Activated T-helper 2 cell treated with anti-CD3 and anti-CD28 coated beads, Interferon-gamma antibody, Interleukin-2, Interleukin-4, amounts not matched to agents 10 μg/mL and 5 μg/mL and 100 μg/mL, durations not matched to agents 14 hours and 24 hours and 36 hours (primary cell): ENCODE measurements at regions not wholly inside any gene's neighbourhood (a gene's known extent, or its start where the extent isn't known, plus 50 kb on each side); places are given as distances from the start of the nearest gene placed in this dataset.
"Not testable (repeated sequence)": the region's sequence is repeated elsewhere in the genome, so short reads cannot be mapped to it uniquely, and the experiment has no call there.

Source experiments
- DNase-seq: peaks from one replicate; pipeline ENCODE4 v3.0.0; 2021; ENCODE audit warnings: low spot score
- H3K27ac Mint-ChIP-seq: one replicate; pipeline ENCODE4 v1.8.0; 2021; ENCODE audit warnings: mixed read lengths
- H3K27me3 Mint-ChIP-seq: one replicate; pipeline ENCODE4 v1.8.0; 2021; ENCODE audit warnings: low read depth, mixed read lengths
- H3K36me3 Mint-ChIP-seq: one replicate; pipeline ENCODE4 v1.8.0; 2021; ENCODE audit warnings: low read depth, mixed read lengths
- H3K4me1 Mint-ChIP-seq: one replicate; pipeline ENCODE4 v1.8.0; 2021; ENCODE audit warnings: low read depth, mixed read lengths
- H3K4me3 Mint-ChIP-seq: one replicate; pipeline ENCODE4 v1.8.0; 2021; ENCODE audit warnings: low read depth, mild to moderate bottlenecking, moderate library complexity, mixed read lengths
- H3K9me3 Mint-ChIP-seq: one replicate; pipeline ENCODE4 v1.8.0; 2021; ENCODE audit warnings: mixed read lengths
- intact Hi-C: fragments of 100-400 bp; cut with micrococcal nuclease; formaldehyde crosslinking; loops from one replicate; pipeline ENCODE4 v1.15.1; 2023

DNA sequence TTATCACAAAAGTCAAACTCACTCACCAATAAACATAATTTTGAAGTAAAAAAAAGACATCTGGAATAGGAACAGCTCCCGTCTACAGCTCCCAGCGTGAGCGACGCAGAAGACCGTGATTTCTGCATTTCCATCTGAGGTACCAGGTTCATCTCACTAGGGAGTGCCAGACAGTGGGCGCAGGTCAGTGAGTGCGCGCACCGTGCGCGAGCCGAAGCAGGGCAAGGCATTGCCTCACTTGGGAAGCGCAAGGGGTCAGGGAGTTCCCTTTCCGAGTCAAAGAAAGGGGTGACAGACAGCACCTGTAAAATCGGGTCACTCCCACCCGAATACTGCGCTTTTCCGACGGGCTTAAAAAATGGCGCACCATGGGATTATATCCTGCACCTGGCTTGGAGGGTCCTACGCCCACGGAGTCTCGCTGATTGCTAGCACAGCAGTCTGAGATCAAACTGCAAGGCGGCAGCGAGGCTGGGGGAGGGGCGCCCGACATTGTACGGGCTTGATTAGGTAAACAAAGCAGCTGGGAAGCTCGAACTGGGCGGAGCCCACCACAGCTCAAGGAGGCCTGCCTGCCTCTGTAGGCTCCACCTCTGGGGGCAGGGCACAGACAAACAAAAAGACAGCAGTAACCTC lies 231.7 kb upstream of the LRRTM4 start:
- H3K9me3 Mint-ChIP-seq = peaks cover 23% of the 10 kb centered on the region
- H3K27me3 Mint-ChIP-seq, DNase-seq, H3K4me1 Mint-ChIP-seq, H3K27ac Mint-ChIP-seq, H3K36me3 Mint-ChIP-seq, intact Hi-C loops, H3K4me3 Mint-ChIP-seq: not testable (repeated sequence)

DNA sequence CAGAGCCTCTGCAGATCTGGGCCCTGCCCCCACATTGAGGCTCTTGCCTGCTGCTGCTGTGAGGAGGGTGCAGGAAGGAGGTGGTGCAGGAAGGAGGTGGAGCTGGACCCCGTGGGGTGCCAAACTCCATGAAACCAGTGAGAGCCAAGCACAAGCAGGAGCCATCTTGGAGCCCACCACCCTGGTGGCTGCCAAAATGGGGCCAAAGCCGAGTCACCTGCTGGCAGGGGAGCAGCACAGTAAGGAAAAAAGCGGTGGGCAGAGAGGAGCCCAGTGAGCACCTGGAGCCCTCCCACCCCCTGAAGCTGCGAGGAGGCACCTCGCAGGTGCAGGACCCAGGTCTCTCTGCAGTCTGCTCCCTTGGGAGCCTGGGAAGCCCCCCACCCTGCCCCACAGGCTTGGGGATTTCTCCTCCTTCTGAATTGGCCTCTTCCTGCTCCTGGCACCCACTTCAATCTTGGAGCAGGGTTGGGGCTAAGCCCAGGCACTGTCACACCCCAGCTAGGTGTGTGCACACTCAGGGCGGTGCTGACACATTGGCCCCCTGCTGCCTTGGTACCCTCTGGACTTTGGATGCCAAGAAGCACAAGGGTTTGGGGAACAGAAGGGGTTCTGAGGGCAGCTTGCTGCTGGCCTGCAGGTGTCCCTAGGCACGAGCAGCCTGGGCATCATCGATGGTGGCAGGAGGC lies 245.4 kb upstream of the LRRTM4 start:
- DNase-seq = no peak
- Mint-ChIP-seq H3K4me3 (no peak overlapping the region), H3K4me1 (no peaks in the 10 kb centered on the region), H3K36me3 (no peaks in the 10 kb centered on the region), H3K27ac (no peak overlapping the region), H3K9me3 (peaks cover 46% of the 10 kb centered on the region), H3K27me3 (no peaks in the 10 kb centered on the region)
- intact Hi-C loops = no loop called here

DNA sequence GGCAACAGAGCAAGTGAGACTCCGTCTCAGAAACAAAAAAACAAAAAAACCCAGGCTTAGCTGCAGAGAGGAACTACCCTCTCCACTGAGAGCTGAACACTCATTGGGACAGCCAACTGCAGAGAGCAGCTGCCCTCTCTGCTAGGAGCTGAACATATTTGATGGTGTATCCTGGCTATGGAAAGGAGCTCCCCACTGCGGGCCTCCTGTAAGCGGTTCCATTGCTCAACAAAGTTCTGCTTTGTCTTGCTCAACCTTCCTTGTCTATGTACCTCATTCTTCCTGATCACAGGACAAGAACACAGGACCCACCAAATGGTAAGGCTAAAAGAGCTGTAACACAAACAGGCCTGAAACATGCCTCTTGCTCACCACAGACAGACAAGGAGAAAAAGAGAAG lies 246.3 kb upstream of the LRRTM4 start:
- Mint-ChIP-seq H3K9me3 (peaks cover 40% of the 10 kb centered on the region), H3K4me3 (no peak overlapping the region), H3K36me3 (no peaks in the 10 kb centered on the region), H3K27me3 (no peaks in the 10 kb centered on the region), H3K4me1 (no peaks in the 10 kb centered on the region), H3K27ac (no peak overlapping the region)
- no peak for DNase-seq
- intact Hi-C loops = no loop called here

DNA sequence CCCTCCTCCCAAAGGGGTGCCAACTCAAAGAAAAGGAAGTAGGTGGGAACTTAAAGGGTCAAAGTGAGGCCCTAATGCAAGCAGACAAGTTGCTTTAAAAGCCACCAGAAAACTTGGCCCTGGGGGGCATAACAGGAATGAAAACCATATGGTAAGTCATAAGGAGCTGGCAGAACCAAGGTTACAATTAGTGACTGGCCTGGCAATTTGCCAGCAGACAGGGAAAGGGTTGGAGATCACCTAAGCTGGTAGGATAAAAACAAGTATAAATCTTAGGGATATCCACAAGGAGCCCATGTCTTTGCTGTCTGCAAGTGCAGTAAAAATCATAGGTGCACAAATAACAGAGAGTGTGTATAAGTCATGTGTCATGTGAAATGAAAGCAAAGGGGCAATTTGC lies 256.7 kb upstream of the LRRTM4 start:
- no peaks in the 10 kb centered on the region for H3K27me3 Mint-ChIP-seq
- peaks cover 52% of the 10 kb centered on the region for H3K9me3 Mint-ChIP-seq
- no peak for DNase-seq
- intact Hi-C loops = no loop called here
- H3K4me3 Mint-ChIP-seq = no peak overlapping the region
- H3K27ac Mint-ChIP-seq = no peak overlapping the region
- H3K4me1 Mint-ChIP-seq = no peaks in the 10 kb centered on the region
- no peaks in the 10 kb centered on the region for H3K36me3 Mint-ChIP-seq

DNA sequence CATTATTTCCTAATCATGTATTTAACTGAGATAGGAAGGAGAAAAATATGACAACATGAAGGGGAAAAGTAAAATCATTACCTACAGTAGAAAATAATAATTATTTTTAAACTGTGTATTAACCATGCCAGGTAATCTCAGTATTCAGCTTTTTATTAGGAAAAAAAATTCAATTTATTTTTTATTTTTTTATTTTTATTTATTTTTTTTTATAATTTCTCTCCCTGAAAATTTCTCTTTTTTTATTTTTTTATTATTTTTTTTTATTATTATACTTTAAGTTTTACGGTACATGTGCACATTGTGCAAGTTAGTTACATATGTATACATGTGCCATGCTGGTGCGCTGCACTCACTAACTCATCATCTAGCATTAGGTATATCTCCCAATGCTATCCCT lies 271.3 kb upstream of the LRRTM4 start:
- not testable (repeated sequence) for H3K36me3 Mint-ChIP-seq
- H3K9me3 Mint-ChIP-seq = peaks cover 30% of the 10 kb centered on the region

DNA sequence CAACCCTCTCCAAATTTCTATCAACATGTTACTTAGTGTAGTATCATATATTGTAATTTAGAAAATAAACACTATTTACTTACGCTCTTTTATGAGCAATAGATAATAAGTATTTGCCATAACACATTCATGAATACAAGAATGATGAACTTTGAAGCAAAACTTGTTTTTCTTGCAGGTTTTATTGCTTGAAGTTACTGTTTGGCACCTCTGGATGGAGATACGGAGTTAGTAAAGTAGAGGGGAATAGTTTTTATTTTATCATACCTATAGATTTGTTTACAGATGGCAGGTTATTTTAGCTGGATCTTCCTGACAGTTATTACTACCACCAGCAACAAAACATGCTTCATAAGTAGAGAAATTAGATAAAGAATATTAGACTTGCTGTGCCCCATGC lies 274.2 kb upstream of the LRRTM4 start:
- intact Hi-C loops = no loop called here
- Mint-ChIP-seq H3K4me3 (no peak overlapping the region), H3K9me3 (peaks cover 24% of the 10 kb centered on the region), H3K27ac (no peak overlapping the region), H3K36me3 (no peaks in the 10 kb centered on the region), H3K4me1 (no peaks in the 10 kb centered on the region), H3K27me3 (no peaks in the 10 kb centered on the region)
- no peak for DNase-seq

More for the DNA sequence above, 271.3 kb upstream of the LRRTM4 start:
- H3K4me1 Mint-ChIP-seq, intact Hi-C loops, H3K27me3 Mint-ChIP-seq, DNase-seq, H3K4me3 Mint-ChIP-seq, H3K27ac Mint-ChIP-seq: not testable (repeated sequence)

DNA sequence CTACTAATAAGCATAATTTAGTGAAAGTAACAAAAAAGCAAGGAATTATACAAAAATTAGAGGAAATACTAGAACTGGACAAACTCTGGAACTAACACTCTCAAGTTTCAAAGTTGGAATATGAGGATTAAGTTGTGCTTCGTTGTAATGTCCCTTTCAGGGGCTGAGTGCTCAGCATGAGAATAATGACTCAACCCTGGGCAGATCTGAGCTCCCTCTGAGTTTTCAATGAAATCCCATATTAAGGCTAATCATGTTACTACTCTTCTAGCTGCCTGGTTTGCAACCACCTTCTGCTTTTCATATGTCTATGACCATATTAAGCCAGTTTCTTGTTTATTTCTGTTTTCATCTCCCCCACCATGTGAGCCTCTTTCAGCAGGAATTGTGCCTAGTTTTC lies 274.9 kb upstream of the LRRTM4 start:
- intact Hi-C loops = no loop called here
- Mint-ChIP-seq H3K27me3 (no peaks in the 10 kb centered on the region), H3K27ac (no peak overlapping the region), H3K4me3 (no peak overlapping the region), H3K36me3 (no peaks in the 10 kb centered on the region), H3K9me3 (peaks cover 20% of the 10 kb centered on the region), H3K4me1 (no peaks in the 10 kb centered on the region)
- no peak for DNase-seq

DNA sequence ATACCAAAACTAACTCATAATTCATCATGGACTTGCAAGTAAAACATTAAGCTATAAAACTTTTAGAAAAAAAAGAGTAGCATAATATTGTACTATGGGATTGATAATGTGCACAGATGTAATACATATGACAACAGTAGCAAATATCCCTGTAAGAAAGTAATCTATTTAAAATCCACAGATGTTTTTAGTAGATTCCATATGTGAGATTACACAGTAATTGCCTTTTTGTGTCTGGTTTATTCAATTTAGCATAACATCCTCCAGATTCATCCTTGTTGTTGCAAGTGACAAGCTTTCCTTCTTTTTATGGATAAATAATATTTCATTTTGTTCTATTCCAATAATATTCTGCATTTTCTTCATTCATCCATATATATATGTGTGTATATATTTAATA lies 278.2 kb upstream of the LRRTM4 start:
- Mint-ChIP-seq H3K9me3 (peaks cover 35% of the 10 kb centered on the region), H3K27me3 (no peaks in the 10 kb centered on the region), H3K4me3 (no peak overlapping the region), H3K27ac (no peak overlapping the region), H3K36me3 (no peaks in the 10 kb centered on the region), H3K4me1 (no peaks in the 10 kb centered on the region)
- DNase-seq = no peak
- intact Hi-C loops = no loop called here

DNA sequence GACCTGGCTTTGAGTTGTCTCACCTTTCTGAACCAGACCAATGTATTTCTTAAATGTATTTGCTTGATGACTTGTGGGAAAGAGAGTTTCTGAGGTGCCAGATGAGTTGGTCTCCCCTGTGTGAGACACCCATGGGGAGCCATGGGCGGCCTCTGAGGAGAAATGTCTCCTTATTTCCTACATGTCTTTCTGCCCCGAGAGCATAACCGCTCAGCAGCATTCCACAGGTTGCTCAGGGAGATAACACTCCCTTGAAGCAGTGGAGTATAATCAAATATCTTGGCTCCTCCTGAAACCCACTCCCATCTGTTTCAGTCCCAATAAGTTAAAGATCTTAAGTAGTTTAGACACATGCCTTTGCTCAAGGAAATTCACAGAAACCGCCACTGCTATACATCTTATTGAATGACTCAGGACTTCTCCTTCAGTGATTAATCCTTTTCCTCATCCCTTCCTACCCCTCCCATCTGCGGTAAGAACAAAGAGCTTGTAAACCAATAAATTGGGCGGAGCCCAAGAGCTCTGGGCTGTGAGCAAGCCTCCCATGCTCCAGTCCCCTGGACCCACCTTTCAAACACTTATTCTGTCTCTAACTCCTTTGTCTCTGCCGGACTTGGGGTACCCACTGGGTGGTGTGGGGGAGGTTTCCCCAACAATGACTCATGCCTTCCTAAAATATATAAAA lies 285.5 kb upstream of the LRRTM4 start:
- intact Hi-C loops = no loop called here
- no peaks in the 10 kb centered on the region for H3K27me3 Mint-ChIP-seq
- H3K4me1 Mint-ChIP-seq = no peaks in the 10 kb centered on the region
- no peaks in the 10 kb centered on the region for H3K36me3 Mint-ChIP-seq
- H3K4me3 Mint-ChIP-seq = no peak overlapping the region
- H3K27ac Mint-ChIP-seq = no peak overlapping the region
- DNase-seq = no peak
- peaks cover 57% of the 10 kb centered on the region for H3K9me3 Mint-ChIP-seq

DNA sequence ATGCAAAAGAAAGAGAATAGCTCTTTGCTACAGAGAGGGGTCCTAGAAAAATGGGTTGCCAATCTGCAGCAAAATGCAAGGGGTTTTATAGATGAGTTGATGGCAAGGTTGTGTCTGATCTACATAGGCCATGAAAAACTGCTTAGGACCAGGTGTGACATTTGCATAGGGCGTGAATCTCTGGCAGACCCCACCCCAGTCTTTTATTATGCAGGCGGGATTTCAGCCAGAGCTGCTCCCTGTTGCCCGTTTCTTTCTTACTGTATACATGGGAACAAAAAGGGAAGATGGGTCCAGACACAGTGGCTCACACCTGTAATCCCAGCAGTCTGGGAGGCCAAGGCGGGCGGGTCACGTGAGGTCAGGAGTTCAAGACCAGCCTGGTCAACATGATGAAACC lies 286.4 kb upstream of the LRRTM4 start:
- Mint-ChIP-seq H3K4me3 (no peak overlapping the region), H3K27ac (no peak overlapping the region), H3K9me3 (peaks cover 50% of the 10 kb centered on the region), H3K4me1 (no peaks in the 10 kb centered on the region), H3K27me3 (no peaks in the 10 kb centered on the region), H3K36me3 (no peaks in the 10 kb centered on the region)
- intact Hi-C loops = no loop called here
- no peak for DNase-seq

DNA sequence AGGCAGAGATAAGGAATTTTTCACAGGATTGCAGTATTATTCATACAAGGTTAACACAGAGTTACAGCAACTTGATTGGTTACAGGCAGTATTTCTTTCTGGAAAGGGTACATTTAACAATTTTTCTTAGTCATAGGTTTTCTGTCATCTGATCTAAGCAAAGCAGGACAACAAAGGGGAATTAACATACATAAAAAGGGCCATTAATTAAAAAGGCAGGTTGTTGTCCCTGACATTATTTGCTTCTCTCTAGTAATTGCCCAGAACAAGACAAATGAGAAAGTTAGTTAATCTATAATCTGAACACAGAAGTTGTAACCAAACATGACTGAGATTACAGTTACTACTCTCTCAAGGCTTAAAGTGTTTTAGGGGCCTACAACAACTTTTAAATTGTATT lies 291.4 kb upstream of the LRRTM4 start:
- no peak for DNase-seq
- H3K4me1 Mint-ChIP-seq = no peaks in the 10 kb centered on the region
- H3K27ac Mint-ChIP-seq = no peak overlapping the region
- intact Hi-C loops = no loop called here
- H3K27me3 Mint-ChIP-seq = no peaks in the 10 kb centered on the region
- peaks cover 43% of the 10 kb centered on the region for H3K9me3 Mint-ChIP-seq
- no peaks in the 10 kb centered on the region for H3K36me3 Mint-ChIP-seq
- no peak overlapping the region for H3K4me3 Mint-ChIP-seq

DNA sequence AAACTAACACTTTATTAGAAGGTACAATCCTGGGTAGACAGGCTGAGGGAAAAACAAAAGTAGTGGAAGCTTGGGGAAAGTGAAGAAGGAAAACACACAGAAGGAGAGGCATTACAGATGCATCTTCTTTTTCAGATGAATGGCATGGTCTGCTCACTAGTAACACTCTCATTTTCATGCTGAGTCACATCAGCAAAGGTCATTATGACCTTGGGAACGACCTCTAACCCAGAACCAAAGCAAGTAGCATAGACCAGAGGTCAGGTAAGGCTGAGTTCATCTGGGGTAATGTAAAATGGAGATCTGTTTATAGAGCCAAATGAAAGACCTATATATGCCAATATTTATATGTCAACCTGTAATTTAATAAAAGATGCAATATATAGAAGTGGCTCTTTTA lies 294.4 kb upstream of the LRRTM4 start:
- no peak for DNase-seq
- Mint-ChIP-seq H3K36me3 (no peaks in the 10 kb centered on the region), H3K27ac (no peak overlapping the region), H3K4me3 (no peak overlapping the region), H3K4me1 (no peaks in the 10 kb centered on the region), H3K9me3 (peaks cover 38% of the 10 kb centered on the region), H3K27me3 (no peaks in the 10 kb centered on the region)
- intact Hi-C loops = no loop called here

DNA sequence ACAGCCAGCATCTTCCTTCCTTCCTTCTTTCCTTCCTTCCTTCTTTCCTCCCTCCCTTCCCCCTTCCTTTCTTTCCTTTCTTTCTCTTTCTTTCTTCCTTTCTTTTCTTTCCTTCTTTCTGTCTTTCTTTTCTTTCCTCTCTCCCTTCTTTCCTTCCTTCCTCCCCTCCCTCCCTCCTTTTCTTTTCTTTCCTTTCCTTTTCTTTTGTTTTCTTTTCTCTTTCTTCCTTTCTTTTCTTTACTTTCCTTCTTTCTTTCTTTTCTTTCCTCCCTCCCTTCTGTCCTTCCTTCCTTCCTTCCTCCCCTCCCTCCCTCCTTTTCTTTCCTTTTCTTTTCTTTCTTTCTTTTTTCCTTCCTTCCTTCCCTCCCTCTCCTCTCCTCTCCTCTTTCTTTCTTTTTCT lies 296.0 kb upstream of the LRRTM4 start:
- H3K27ac Mint-ChIP-seq = no peak overlapping the region
- H3K36me3 Mint-ChIP-seq = no peaks in the 10 kb centered on the region
- H3K27me3 Mint-ChIP-seq = no peaks in the 10 kb centered on the region
- peaks cover 37% of the 10 kb centered on the region for H3K9me3 Mint-ChIP-seq
- no peak overlapping the region for H3K4me3 Mint-ChIP-seq
- H3K4me1 Mint-ChIP-seq = no peaks in the 10 kb centered on the region
- intact Hi-C loops = no loop called here
- no peak for DNase-seq
